Activated T-helper 17 cell treated with anti-CD3 and anti-CD28 coated beads, Interleukin-2, amount 50 U/mL, for 72 hours (primary cell): ENCODE measurements at regions not wholly inside any gene's neighbourhood (a gene's known extent, or its start where the extent isn't known, plus 50 kb on each side); places are given as distances from the start of the nearest gene placed in this dataset.

Experiments used
- ATAC-seq: fragments of 150-1000 bp; cut with Tn5 transposase; replicated peaks from 2 replicates; pipeline ENCODE4 v1.10.0; 2021; ENCODE audit warnings: mild to moderate bottlenecking, moderate library complexity
- H3K27ac Mint-ChIP-seq: one replicate; pipeline ENCODE4 v1.8.0; 2022; ENCODE audit warnings: mixed read lengths
- H3K27me3 Mint-ChIP-seq: one replicate; pipeline ENCODE4 v1.8.0; 2022; ENCODE audit warnings: mixed read lengths
- H3K36me3 Mint-ChIP-seq: one replicate; pipeline ENCODE4 v1.8.0; 2022; ENCODE audit warnings: low read depth, mild to moderate bottlenecking, mixed read lengths
- H3K4me1 Mint-ChIP-seq: one replicate; pipeline ENCODE4 v1.8.0; 2022; ENCODE audit warnings: mixed read lengths
- H3K4me3 Mint-ChIP-seq: one replicate; pipeline ENCODE4 v1.8.0; 2022; ENCODE audit warnings: mild to moderate bottlenecking, mixed read lengths
- H3K9me3 Mint-ChIP-seq: one replicate; pipeline ENCODE4 v1.8.0; 2022; ENCODE audit warnings: mixed read lengths

DNA sequence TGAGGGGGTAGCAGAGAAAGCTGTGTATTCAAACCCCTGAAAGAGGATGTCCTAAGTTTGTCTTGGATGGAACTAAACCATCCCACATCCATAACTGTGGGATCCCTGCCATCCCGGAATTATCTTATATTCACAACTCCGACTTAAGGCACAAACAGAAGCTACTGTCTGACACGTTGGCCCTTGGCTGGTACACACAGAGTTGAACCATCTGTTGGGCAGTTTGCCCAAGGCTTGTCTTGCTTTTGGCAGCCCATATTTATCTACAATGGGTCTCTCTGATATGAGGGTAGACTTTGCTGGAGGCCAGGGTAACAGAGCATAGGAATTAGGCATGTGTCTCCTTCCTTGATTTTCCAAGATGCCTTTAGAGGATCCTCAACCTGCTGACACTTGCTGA, 116.6 kb upstream of the PROKR2 start:
- no peak overlapping the region for H3K27ac Mint-ChIP-seq
- no peaks in the 10 kb centered on the region for H3K36me3 Mint-ChIP-seq
- H3K9me3 Mint-ChIP-seq, result no peaks in the 10 kb centered on the region
- no peaks in the 10 kb centered on the region for H3K4me1 Mint-ChIP-seq
- no peak overlapping the region for H3K4me3 Mint-ChIP-seq
- ATAC-seq, result no peak
- peaks cover 28% of the 10 kb centered on the region for H3K27me3 Mint-ChIP-seq

DNA sequence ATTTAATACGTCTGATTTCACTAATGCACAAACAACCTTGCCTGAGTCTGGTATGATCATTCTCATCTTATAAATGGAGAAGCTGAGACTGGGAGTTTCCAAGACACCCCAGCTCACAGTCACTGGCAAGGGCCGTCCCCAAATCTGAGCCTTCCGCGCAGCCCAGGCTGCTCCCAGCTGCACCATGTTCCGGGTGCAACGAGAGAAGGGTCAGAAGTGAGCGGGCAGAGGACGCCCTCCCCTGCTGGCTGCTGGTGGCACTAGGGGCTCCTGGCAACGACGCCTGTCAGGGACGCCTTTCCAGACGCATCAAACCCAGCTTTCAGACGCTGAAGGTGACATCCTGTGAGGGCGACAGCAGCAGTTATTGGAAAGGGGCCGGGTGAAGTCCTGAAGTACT, 115.3 kb upstream of the PROKR2 start:
- no peak overlapping the region for H3K4me3 Mint-ChIP-seq
- H3K4me1 Mint-ChIP-seq, result no peaks in the 10 kb centered on the region
- no peaks in the 10 kb centered on the region for H3K36me3 Mint-ChIP-seq
- no peaks in the 10 kb centered on the region for H3K9me3 Mint-ChIP-seq
- no peak for ATAC-seq
- no peak overlapping the region for H3K27ac Mint-ChIP-seq
- H3K27me3 Mint-ChIP-seq, result peaks cover 27% of the 10 kb centered on the region

DNA sequence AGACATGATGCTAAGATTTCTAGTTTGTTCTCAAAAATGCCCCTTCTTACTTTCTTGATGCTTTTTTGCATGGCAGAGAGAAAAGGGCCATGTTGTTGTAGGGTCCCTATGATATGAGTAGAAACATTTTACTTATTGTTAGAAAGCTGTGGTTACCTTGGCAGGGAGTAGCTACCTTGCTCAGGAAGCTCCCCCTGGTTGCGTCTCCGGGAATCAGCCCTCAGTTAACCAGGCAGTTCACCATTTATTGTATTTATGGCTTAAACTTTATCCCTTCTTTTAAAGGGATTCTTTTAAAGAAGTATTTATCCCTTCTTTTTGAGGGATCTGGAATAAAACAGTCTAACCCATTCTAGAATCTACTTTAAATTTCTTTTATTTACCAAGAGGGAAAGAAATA, 113.9 kb upstream of the PROKR2 start:
- H3K27ac Mint-ChIP-seq, result no peak overlapping the region
- H3K4me3 Mint-ChIP-seq, result no peak overlapping the region
- peaks cover under 1% of the 10 kb centered on the region for H3K9me3 Mint-ChIP-seq
- no peaks in the 10 kb centered on the region for H3K36me3 Mint-ChIP-seq
- peaks cover 27% of the 10 kb centered on the region for H3K27me3 Mint-ChIP-seq
- no peaks in the 10 kb centered on the region for H3K4me1 Mint-ChIP-seq
- ATAC-seq, result no peak

DNA sequence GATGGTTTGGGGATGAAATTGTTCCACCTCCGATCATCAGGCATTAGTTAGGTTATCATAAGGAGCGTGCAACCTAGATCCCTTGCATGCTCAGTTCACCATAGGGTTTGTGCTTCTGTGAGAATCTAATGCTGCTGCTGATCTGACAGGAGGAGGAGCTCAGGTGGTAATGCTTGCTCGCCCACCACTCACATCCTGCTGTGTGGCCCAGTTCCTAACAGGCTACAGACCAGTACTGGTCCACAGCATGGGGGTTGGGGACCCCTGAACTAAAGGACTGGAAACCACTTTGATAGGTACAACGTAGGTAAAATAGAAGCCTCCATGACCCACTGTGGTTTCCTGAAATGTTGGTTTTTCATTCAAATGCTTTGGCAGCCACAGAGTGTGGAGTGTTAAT, 109.3 kb upstream of the PROKR2 start:
- no peak overlapping the region for H3K27ac Mint-ChIP-seq
- H3K4me1 Mint-ChIP-seq, result no peaks in the 10 kb centered on the region
- no peak for ATAC-seq
- no peak overlapping the region for H3K4me3 Mint-ChIP-seq
- H3K27me3 Mint-ChIP-seq, result peaks cover 34% of the 10 kb centered on the region
- no peaks in the 10 kb centered on the region for H3K36me3 Mint-ChIP-seq
- peaks cover 3% of the 10 kb centered on the region for H3K9me3 Mint-ChIP-seq

DNA sequence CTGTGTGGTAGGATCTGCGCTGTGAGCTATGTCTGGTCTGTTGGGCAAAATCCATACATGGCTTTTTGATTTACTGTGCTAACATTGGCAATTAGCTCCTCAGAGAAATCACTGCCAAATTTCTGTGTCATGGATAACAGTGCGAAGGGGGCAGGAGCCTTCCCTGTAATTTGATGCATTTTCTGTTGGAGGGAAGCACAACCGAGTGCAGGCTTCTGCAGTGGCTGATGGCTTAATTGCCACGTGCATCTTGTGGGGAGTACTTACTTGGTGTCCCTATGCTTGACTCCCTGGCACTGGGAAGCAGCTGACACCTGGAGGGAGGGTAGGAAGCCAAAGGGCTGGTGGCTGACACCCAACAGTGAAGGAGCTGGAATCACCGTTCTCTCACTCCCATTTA, 99.3 kb upstream of the PROKR2 start:
- Mint-ChIP-seq H3K27ac (no peak overlapping the region), H3K9me3 (no peaks in the 10 kb centered on the region), H3K4me3 (no peak overlapping the region), H3K36me3 (no peaks in the 10 kb centered on the region), H3K27me3 (peaks cover 25% of the 10 kb centered on the region), H3K4me1 (no peaks in the 10 kb centered on the region)
- ATAC-seq, result no peak

DNA sequence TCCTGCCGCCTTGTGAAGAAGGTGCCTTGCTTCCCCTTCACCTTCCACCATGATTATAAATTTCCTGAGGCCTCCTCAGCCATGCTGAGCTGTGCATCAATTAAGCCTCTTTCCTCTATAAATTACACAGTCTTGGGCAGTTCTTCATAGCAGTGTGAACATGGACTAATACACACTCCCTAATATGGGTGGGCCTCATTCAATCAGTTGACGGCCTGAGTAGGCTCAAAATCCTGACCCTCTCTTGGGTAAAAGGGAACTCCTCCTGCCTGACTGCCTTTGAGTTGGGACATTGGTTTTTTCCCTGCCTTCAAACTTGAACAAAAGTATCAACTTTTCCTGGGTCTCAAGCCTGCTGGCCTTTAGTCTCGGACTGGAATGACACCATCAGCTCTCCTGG, 96.6 kb upstream of the PROKR2 start:
- no peak for ATAC-seq
- Mint-ChIP-seq H3K27me3 (peaks cover 23% of the 10 kb centered on the region), H3K36me3 (no peaks in the 10 kb centered on the region), H3K4me1 (no peaks in the 10 kb centered on the region), H3K9me3 (no peaks in the 10 kb centered on the region), H3K27ac (no peak overlapping the region), H3K4me3 (no peak overlapping the region)

DNA sequence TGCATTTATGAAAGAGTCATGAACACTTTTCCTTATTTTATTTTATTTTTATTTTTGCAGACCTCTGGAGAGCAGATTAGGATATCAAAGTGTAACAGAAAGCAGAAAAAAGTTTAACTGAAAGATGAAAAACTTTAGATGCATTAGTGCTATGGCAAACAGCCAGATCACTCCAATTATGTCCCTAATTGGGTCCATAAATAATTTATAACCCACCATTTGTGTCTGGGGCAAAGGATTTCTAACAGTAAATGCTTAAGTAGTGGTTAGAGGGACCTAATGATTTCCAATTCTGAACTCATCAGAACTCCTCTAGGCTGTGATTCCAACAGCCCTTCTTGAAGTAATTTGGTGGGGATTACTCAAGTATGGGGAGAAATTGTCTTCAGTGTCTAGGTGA, 93.7 kb upstream of the PROKR2 start:
- Mint-ChIP-seq H3K27ac (no peak overlapping the region), H3K4me1 (no peaks in the 10 kb centered on the region)

DNA sequence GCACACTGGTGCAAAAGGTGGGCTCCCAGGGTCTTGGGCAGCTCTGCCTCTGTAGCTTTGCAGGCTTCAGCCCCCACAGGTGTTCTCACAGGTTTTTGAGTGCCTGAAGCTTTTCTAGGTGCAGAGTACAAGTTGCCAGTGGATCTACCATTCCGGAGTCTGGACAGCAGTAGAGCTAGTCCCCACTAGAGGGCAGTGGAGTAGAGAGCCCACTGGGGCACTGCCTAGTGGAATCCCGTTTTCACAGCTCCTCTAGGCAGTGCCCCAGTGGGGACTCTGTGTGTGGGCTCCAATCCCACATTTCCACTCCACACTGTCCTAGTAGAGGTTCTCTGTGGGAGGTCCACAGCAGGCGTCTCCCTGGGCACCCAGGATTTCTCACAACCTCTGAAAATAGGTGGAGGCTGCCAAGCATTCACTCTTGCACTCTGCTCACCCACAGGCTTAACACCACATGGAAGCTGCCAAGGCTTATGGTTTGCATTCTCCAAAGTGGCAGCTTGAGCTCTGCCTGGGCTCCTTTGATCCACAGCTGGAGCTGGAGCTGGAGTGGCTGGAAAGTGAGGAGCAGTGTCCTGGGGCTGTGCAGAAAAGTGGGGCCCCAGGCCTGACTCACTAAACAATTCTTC, 86.3 kb upstream of the PROKR2 start:
- no peak overlapping the region for H3K27ac Mint-ChIP-seq
- no peak overlapping the region for H3K4me3 Mint-ChIP-seq
- no peaks in the 10 kb centered on the region for H3K4me1 Mint-ChIP-seq
- peak; percentile 53 for ATAC-seq
- no peaks in the 10 kb centered on the region for H3K36me3 Mint-ChIP-seq
- H3K27me3 Mint-ChIP-seq, result peaks cover 43% of the 10 kb centered on the region
- peaks cover 16% of the 10 kb centered on the region for H3K9me3 Mint-ChIP-seq

More for the DNA sequence above, 93.7 kb upstream of the PROKR2 start:
- no peak for ATAC-seq
- H3K4me3 Mint-ChIP-seq, result no peak overlapping the region
- peaks cover 4% of the 10 kb centered on the region for H3K9me3 Mint-ChIP-seq
- peaks cover 29% of the 10 kb centered on the region for H3K27me3 Mint-ChIP-seq
- H3K36me3 Mint-ChIP-seq, result no peaks in the 10 kb centered on the region

DNA sequence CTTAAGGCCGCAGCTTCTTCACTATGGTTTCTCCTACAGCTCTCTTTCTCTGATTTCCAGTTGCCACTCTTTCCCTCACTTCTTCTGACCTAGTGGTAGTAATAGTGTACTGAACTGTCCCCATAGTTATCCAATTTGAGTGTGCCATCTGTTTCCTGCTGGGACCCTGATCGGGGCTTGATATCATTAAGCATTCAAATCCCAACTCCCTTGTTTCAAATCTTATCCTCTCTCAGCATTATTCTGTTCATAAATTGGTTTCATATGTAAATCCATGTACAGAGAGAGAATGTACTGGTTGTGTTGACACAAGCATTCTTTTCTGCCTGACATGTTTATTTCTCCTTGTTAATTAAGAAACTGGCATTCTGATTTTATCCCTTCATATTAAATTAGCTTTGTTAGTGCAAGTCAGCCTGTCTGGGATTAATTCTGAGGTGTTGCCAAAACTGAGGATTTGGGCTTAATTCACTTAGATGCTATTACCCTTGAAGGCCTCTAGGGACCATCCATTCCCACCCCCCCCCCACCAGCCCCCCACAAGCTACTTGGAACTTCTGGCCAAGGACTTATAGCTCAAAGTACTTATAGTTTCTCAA, 84.6 kb upstream of the PROKR2 start:
- H3K27ac Mint-ChIP-seq, result no peak overlapping the region
- peaks cover 45% of the 10 kb centered on the region for H3K27me3 Mint-ChIP-seq

DNA sequence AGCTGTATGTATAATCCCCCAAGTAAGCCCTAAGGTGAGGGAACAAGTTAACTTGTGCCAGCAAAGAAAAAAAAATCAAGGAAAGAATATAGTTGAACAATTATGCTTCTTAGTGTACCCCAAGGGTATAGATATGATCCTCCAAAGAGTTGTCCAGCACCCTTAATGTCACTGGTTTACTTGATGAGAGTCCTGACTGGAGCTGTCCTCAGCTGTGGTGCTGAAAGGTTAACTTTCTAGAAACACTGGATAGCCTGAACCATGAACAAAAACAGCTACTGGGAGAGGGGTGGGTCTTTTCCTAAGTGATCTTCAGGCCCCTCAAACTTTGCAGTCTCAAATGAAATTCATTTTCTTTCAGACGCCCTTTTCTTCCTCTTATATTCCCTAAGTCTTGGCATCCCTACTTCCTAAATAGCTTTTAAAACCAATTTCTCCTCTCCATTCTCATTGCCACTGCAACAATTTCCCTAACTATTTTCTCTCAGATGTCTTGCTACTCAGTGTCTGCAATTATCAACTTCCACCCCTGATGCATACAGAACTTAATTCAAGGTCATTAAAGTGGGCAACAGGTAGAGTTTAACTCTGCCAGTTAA, 83.5 kb upstream of the PROKR2 start:
- peaks cover 39% of the 10 kb centered on the region for H3K27me3 Mint-ChIP-seq
- no peak for ATAC-seq
- no peak overlapping the region for H3K4me3 Mint-ChIP-seq
- peaks cover 10% of the 10 kb centered on the region for H3K9me3 Mint-ChIP-seq
- no peaks in the 10 kb centered on the region for H3K4me1 Mint-ChIP-seq
- H3K27ac Mint-ChIP-seq, result no peak overlapping the region
- no peaks in the 10 kb centered on the region for H3K36me3 Mint-ChIP-seq

More for the DNA sequence above, 84.6 kb upstream of the PROKR2 start:
- H3K4me3 Mint-ChIP-seq, result no peak overlapping the region
- ATAC-seq, result no peak
- H3K4me1 Mint-ChIP-seq, result no peaks in the 10 kb centered on the region
- peaks cover 16% of the 10 kb centered on the region for H3K9me3 Mint-ChIP-seq
- H3K36me3 Mint-ChIP-seq, result no peaks in the 10 kb centered on the region

DNA sequence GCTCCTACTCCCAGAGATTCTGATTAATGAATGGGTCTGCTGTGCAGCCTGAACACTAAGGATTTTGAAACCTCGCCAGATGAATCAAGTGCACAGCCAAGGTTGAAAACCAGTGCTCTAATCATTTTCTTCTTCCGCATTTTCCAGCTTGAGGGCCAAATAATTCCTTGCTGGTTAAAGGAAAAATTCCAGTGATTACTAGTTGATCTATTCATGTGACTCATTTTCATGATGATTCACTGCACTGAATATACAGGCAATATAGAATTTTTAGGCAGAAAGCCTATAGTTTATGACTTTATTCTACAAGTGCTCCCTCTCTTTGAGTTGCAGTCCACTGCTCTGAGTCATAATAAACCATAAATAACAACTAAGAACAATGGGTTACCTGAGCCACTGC, 80.6 kb upstream of the PROKR2 start:
- no peak for ATAC-seq
- Mint-ChIP-seq H3K27ac (no peak overlapping the region), H3K4me3 (no peak overlapping the region)

DNA sequence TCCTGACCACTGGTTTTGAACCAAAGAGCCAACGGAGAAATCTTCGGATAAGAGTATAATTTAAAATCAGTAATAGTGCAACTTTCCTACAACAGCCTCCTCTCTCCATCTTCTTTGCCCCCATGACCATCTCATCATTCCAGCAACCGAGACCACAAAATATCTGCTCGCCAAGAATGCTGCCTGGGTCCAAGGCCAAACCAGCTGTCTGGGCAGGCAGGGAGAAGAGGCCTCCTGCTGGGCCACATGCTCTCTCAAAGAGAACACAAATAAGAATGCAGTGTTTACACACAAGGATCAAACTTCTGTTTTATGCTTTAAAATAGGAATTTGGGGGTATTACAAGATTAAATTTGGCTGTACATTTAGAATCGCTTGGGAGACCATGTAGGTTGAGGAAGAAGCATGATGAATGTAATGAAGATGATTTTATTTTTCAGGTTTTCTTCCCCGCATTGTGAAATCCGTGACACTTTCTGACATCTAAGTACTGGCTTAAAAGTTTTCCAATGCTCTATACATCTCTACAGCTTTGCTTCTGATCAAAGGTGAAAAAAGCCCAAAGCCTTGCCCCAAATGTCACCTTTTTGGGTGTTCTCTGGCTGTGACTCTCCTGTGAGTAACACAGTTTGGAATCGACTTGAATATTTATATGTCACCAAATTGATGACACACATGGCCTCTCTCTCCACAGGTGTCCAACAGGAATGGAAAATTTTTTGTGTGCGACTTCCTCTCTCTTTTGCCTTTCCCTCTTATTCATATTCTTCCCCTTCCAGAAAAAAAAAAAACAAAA, 79.4 kb upstream of the PROKR2 start:
- peaks cover 31% of the 10 kb centered on the region for H3K27me3 Mint-ChIP-seq
- no peak for ATAC-seq
- peaks cover 4% of the 10 kb centered on the region for H3K9me3 Mint-ChIP-seq
- H3K4me1 Mint-ChIP-seq, result no peaks in the 10 kb centered on the region
- H3K4me3 Mint-ChIP-seq, result no peak overlapping the region
- H3K27ac Mint-ChIP-seq, result no peak overlapping the region
- no peaks in the 10 kb centered on the region for H3K36me3 Mint-ChIP-seq

More for the DNA sequence above, 80.6 kb upstream of the PROKR2 start:
- peaks cover 35% of the 10 kb centered on the region for H3K27me3 Mint-ChIP-seq
- H3K4me1 Mint-ChIP-seq, result no peaks in the 10 kb centered on the region
- peaks cover 4% of the 10 kb centered on the region for H3K9me3 Mint-ChIP-seq
- H3K36me3 Mint-ChIP-seq, result no peaks in the 10 kb centered on the region

DNA sequence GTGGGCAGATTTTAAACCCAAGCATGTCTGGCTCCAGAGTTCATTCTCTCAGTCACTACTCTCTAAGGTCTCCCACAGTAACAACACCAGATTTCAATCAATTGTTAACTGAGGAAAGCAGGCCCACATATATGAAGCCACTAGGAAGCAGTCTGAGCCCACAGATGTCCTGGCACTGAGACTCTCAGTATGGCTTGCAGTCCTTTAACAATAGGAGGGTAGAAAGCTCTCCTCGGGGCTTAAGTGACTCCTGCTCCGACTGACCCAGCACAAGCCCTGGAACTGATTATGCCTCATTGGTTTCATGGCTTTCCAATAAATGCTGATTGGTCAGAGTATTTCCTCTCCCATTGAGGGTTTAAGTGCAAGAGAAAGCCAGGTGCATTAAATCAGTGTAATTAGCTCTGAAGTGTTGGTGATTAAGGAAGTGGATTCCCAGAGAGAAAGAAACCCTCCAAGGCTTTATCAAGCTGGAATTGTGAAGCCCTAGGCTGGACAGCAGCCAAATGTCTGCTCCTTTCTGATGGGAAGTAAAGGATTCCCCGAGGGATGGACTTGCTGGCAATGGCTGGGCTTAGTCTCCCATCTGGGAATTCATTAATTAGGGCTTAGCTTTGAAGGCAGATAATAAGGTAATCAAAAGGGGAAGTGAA, 76.6 kb upstream of the PROKR2 start:
- no peak overlapping the region for H3K27ac Mint-ChIP-seq
- peaks cover 4% of the 10 kb centered on the region for H3K9me3 Mint-ChIP-seq
- no peak for ATAC-seq
- no peaks in the 10 kb centered on the region for H3K36me3 Mint-ChIP-seq
- H3K4me1 Mint-ChIP-seq, result no peaks in the 10 kb centered on the region
- H3K27me3 Mint-ChIP-seq, result peaks cover 26% of the 10 kb centered on the region
- H3K4me3 Mint-ChIP-seq, result no peak overlapping the region

DNA sequence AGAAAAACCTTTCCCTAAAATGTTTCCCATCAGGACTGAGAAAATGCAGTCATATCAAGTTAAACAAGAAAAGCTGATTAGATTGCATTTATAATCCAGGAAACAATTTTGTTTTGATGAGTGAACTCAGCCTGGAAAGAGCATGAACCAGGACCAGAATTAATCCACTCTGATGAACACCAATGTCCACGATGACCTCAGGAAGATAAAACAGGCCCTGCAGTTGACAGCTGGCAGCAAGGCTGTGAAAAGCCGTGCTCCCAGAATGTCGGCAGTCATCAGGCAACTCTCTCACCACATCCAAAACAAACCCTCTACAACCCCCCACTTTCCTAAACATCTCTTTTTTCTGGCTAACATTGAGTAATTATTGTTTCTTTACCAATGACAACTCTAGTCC, 74.0 kb upstream of the PROKR2 start:
- Mint-ChIP-seq H3K4me1 (peaks cover 3% of the 10 kb centered on the region), H3K27ac (no peak overlapping the region), H3K36me3 (no peaks in the 10 kb centered on the region), H3K9me3 (peaks cover 9% of the 10 kb centered on the region), H3K4me3 (no peak overlapping the region), H3K27me3 (peaks cover 31% of the 10 kb centered on the region)
- ATAC-seq, result no peak
